KG1 (cell line): ENCODE measurements at regions not wholly inside any gene's neighbourhood (a gene's known extent, or its start where the extent isn't known, plus 50 kb on each side); places are given as distances from the start of the nearest gene placed in this dataset.
"Not testable (repeated sequence)": the region's sequence is repeated elsewhere in the genome, so short reads cannot be mapped to it uniquely, and the experiment has no call there.

Source experiments
- DNase-seq: peaks from one replicate; lab custom pipeline; 2025; lab: John Stamatoyannopoulos, UW

DNA sequence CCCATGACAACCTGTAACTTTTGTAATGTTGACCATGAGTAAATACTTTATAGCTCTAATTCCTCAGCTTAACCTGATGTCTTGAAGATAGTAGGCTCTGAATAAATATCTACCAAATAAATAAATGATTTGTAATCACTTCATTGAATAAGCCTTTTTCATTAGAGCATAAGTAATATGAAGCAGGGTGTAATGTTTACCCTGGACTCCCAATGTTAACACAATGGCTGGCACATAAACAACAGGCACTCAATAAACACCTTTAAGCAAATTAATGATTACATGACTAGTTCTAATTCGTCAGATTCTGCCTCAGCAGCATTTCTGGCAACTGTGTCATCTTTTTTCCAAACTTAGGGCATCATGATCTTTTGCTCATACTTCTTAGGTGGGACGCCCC is 396.3 kb downstream of the LIG4 start:
- DNase-seq, result no peak

- no peak for DNase-seq
Observed at GRCh38 chr13:107817647-107818287, 397.6 kb downstream of the LIG4 start.

DNA sequence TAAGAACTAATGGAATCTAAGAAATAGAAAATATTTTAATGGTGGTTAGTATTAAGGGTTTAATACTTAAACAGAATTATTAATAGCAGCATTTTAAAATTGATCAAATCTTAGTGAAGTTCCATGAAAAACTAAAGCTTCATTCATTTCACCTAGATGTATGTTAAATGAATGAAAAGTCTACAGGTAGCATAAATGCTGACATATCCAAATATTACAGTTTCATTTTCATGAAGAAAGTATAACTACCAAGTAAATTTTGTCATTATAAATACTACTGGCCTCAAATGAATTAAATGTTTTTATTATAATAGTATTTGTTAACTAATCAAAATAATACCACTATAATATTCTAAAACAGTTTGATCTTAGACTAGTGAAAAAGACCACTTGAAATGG is 403.3 kb downstream of the LIG4 start:
- DNase-seq, result no peak

DNA sequence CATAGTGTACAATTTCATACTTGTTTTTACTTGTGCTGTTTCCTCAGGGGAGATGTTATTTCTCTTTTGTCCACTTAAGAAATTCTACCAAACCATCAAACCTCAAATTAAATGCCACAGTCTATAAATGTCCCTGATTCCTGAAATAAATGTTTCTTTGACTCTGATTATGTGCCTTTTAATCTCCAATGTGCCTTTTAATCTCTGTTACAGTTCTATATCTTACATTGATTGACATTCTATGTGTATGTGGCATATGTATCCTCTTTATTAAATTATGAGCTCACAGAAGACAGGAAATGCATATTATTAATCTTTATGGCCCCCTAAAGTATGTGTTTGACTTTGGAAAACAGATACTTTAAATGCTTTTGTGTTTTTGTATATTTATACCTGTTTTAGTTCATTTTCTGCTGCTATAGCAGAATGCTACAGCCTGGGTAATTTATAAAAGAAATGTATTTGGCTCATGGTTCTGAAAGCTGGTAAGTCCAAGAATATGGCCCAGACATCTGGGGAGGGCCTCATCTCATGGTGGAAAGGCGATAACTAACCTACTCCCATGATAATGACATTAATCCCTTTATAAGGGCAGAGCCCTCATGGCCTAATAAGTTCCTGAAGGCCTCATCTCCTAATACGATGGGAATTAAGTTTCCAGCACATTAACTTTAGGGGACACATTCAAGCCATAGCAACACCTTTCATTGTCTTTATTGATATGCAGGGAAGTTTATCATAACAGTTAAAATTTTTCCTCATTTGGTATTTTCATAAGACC is 403.9 kb downstream of the LIG4 start:
- no peak for DNase-seq

DNA sequence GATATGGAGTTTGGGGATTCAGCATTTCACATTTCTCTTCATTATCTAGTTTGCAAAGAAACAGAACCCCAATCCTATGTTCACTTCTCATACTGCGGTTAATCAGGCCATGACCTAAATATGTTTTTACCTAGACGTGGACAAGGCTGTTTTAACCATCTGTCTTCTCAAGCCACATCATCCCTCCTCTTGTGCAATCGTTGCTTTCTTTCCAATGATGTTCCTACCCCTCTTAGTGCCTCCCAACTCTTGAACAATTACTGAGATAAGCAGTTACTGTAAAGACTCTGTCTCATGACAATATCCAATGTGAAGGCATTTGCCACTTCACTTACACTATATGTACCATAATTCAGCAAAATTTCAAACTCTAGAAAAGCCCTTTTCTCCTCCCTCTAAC is 406.2 kb downstream of the LIG4 start:
- no peak for DNase-seq

GRCh38 chr13:107808389-107808788 is 406.9 kb downstream of the LIG4 start:
- DNase-seq, result no peak

GRCh38 chr13:107807306-107808073 is 407.8 kb downstream of the LIG4 start:
- no peak for DNase-seq

DNA sequence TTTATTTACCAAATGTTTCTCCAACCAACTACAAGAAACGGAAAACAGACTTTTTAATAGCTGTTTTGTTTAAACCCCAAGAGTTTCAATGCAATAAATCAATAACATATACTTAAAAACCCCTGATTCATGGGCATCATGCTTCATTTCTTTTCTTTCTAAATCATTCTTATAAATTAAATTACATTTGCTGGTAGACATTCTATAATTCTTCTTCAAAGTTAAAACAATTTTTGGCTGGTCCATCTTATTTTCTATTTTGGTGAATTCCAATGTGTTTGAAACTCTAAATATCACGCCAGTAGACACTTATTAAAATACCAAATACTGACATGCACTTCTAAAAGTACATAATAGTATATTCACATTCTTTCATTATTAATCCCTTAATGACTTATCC is 408.6 kb downstream of the LIG4 start:
- no peak for DNase-seq

- DNase-seq, result no peak
Observed at GRCh38 chr13:107803822-107804495, 411.4 kb downstream of the LIG4 start.

GRCh38 chr13:107801621-107802020 is 413.7 kb downstream of the LIG4 start:
- DNase-seq, result no peak

- DNase-seq, result no peak
Observed at GRCh38 chr13:107799001-107799400, 416.3 kb downstream of the LIG4 start.

DNA sequence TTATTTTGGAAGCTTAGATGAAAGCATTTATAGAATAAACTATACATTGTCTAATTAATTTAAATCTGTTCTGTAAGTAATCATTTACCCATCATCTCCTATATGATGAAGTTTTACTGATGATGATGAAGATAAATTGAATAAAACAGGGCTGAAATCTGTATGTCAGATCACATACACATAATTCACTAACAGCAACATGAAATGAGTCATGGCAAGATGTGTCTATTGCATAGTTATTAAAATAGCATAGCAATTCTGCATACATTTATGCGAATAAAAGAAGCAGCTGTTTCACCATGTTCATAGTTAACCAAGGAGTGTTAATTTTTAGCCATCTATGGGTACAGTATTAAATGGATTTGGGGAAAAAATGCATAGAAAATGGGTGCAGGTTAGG is 424.9 kb downstream of the LIG4 start:
- no peak for DNase-seq

GRCh38 chr13:107788464-107789165 is 426.7 kb downstream of the LIG4 start:
- no peak for DNase-seq

DNA sequence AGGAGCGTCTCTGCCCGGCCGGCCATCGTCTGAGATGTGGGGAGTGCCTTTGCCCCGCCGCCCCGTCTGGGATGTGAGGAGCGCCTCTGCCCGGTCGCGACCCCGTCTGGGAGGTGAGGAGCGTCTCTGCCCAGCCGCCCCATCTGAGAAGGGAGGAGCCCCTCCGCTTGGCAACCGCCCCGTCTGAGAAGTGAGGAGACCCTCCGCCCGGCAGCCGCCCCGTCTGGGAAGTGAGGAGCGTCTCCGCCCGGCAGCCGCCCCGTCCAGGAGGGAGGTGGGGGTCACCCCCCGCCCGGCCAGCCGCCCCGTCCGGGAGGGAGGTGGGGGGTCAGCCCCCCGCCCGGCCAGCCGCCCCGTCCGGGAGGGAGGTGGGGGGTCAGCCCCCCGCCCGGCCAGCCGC is 432.7 kb downstream of the LIG4 start:
- DNase-seq, result not testable (repeated sequence)

- no peak for DNase-seq
Observed at GRCh38 chr13:107778094-107778493, 437.2 kb downstream of the LIG4 start.

DNA sequence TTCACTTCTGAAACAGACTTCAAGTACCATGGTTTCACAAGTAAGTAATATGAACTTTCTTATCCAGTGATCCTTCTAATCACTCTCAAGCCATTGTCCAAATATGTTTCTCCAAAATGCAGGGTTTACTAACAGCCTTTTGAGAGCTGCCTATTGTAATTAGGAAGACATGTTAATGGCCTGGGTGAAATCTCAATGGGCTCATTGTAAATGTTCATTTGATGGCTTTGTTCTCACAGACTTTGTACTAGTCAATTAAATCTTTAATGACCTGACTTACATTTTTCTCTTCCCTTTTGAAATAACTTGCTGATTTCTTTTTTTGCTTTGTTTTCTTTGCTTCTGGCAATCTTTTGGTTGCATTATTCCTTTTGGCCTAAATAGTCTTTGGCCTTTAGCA is 444.8 kb downstream of the LIG4 start:
- no peak for DNase-seq

- DNase-seq, result no peak
Observed at GRCh38 chr13:107767119-107767518, 448.2 kb downstream of the LIG4 start.

- no peak for DNase-seq
Observed at GRCh38 chr13:107765724-107766401, 449.5 kb downstream of the LIG4 start.

DNA sequence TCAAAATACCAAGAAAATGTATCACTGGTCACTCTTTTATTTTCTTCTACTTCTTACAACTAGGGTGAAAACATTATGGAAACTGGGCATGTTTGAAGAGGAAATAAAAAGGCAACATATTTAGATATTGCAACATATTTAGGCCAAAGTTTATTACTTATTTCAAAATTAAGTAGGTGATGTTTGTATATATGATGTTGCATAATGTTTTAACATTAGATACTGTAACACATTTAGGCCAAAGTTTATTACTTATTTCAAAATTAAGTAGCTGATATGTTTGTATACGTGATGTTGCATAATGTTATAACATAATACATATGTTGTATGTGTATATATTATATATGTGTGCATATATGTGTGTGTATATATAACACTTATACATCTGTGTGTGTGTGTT is 451.3 kb downstream of the LIG4 start:
- no peak for DNase-seq

DNA sequence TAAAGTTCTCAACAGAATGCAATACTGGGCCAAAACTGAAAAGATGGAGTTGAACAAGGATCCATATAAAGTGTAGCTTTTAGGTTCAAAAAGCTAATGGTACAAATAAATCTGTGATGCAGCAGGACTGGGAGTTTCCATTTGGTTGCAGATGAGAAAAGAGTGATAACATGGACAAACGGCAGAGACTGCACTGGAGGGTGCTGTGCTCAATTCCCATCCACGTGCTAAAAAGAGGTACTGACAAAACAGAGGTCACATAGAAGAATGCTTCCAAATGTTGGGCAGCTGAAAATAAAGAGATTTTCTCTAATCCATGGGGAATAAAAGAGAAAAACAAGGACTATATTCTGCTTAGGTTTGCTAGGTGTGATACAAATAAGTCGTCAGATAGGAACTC is 461.6 kb downstream of the LIG4 start:
- no peak for DNase-seq

GRCh38 chr13:107753291-107753690 is 462.0 kb downstream of the LIG4 start:
- DNase-seq, result no peak
